GM18858 (cell line): ENCODE measurements at regions not wholly inside any gene's neighbourhood (a gene's known extent, or its start where the extent isn't known, plus 50 kb on each side); places are given as distances from the start of the nearest gene placed in this dataset.
"Not testable (repeated sequence)": the region's sequence is repeated elsewhere in the genome, so short reads cannot be mapped to it uniquely, and the experiment has no call there.

ENCODE experiments used
- ATAC-seq: cut with Tn5 transposase; IDR thresholded peaks from one replicate; pipeline ENCODE4 v1.9.1; 2021; ENCODE audit not compliant: unreplicated experiment

- not testable (repeated sequence) for ATAC-seq
These were observed 139.0 kb upstream of the NUDT4 start for GRCh38 chr12:93238512-93239262.

GRCh38 chr12:93239789-93240188 is 137.9 kb upstream of the NUDT4 start:
- ATAC-seq, result not testable (repeated sequence)

GRCh38 chr12:93242154-93242972 is 135.4 kb upstream of the NUDT4 start:
- ATAC-seq, result no peak

- no peak for ATAC-seq
These were observed 134.4 kb upstream of the NUDT4 start for GRCh38 chr12:93243382-93243688.

GRCh38 chr12:93243689-93244513 is 133.8 kb upstream of the NUDT4 start:
- peak; percentile 41 for ATAC-seq

GRCh38 chr12:93244514-93245077 is 133.1 kb upstream of the NUDT4 start:
- no peak for ATAC-seq

GRCh38 chr12:93245543-93245942 is 132.2 kb upstream of the NUDT4 start:
- ATAC-seq, result peak; percentile 68

GRCh38 chr12:93247313-93247991 is 130.3 kb upstream of the NUDT4 start:
- ATAC-seq, result no peak

GRCh38 chr12:93252221-93252620 is 125.5 kb upstream of the NUDT4 start:
- ATAC-seq, result no peak

- no peak for ATAC-seq
These were observed 122.8 kb upstream of the NUDT4 start for GRCh38 chr12:93254911-93255310.

GRCh38 chr12:93256256-93256969 is 121.3 kb upstream of the NUDT4 start:
- no peak for ATAC-seq

GRCh38 chr12:93261505-93262094 is 116.1 kb upstream of the NUDT4 start:
- ATAC-seq, result no peak

- ATAC-seq, result no peak
These were observed 104.7 kb upstream of the NUDT4 start for GRCh38 chr12:93272997-93273396.

- no peak for ATAC-seq
These were observed 103.7 kb upstream of the NUDT4 start for GRCh38 chr12:93273834-93274564.

GRCh38 chr12:93274937-93275336 is 102.8 kb upstream of the NUDT4 start:
- no peak for ATAC-seq

- ATAC-seq, result no peak
These were observed 102.1 kb upstream of the NUDT4 start for GRCh38 chr12:93275589-93275988.

GRCh38 chr12:93279565-93280412 is 97.9 kb upstream of the NUDT4 start:
- no peak for ATAC-seq

GRCh38 chr12:93287149-93287548 is 90.6 kb upstream of the NUDT4 start:
- no peak for ATAC-seq
